Astrocyte (in vitro differentiated cells and primary cell): ENCODE measurements at regions not wholly inside any gene's neighbourhood (a gene's known extent, or its start where the extent isn't known, plus 50 kb on each side); places are given as distances from the start of the nearest gene placed in this dataset.

ENCODE experiments used
- DNase-seq: peaks from one replicate; pipeline ENCODE4 v3.0.0-alpha.2; 2010; ENCODE audit warnings: low read depth
- FAIRE-seq: peaks from 2 replicates; lab custom pipeline; 2011; peaks lifted over from hg19 to GRCh38; lab: Jason Lieb, UNC
- H2AFZ ChIP-seq: 2 replicates; pipeline ENCODE4 v1.6.0; 2012; ENCODE audit warnings: low read depth, low read length, inconsistent platforms
- H3K27ac ChIP-seq: 2 replicates; pipeline ENCODE4 v1.5.1; 2011; ENCODE audit warnings: low read depth, low read length, inconsistent platforms
- H3K27me3 ChIP-seq: 2 replicates; pipeline ENCODE4 v1.6.0; 2011; ENCODE audit warnings: low read length, inconsistent platforms; ENCODE audit not compliant: insufficient read depth
- H3K36me3 ChIP-seq: 2 replicates; pipeline ENCODE4 v1.5.1; 2011; ENCODE audit warnings: low read length, inconsistent platforms; ENCODE audit not compliant: insufficient read depth
- H3K4me1 ChIP-seq: 2 replicates; pipeline ENCODE4 v1.5.1; 2011; ENCODE audit warnings: low read length, inconsistent platforms; ENCODE audit not compliant: insufficient read depth
- H3K4me2 ChIP-seq: 2 replicates; pipeline ENCODE4 v1.6.0; 2012; ENCODE audit warnings: low read length, inconsistent platforms
- H3K4me3 ChIP-seq: 2 replicates; pipeline ENCODE4 v1.5.1; 2011; ENCODE audit warnings: low read depth, mild to moderate bottlenecking, low read length, inconsistent platforms; ENCODE audit not compliant: insufficient read depth
- H3K79me2 ChIP-seq: 2 replicates; pipeline ENCODE4 v1.6.0; 2012; ENCODE audit warnings: mild to moderate bottlenecking, low read length, inconsistent platforms; ENCODE audit not compliant: insufficient read depth
- H3K9ac ChIP-seq: 2 replicates; pipeline ENCODE4 v1.6.0; 2012; ENCODE audit warnings: mild to moderate bottlenecking, low read length, inconsistent platforms
- H3K9me3 ChIP-seq: 2 replicates; pipeline ENCODE4 v1.5.1; 2012; ENCODE audit warnings: low read depth, mild to moderate bottlenecking, low read length, inconsistent platforms; ENCODE audit not compliant: insufficient read depth
- H4K20me1 ChIP-seq: 2 replicates; pipeline ENCODE4 v1.6.0; 2012; ENCODE audit warnings: low read length, inconsistent platforms; ENCODE audit not compliant: insufficient read depth
- H3K27ac Mint-ChIP-seq: one replicate; pipeline ENCODE4 v1.8.0; 2021; ENCODE audit warnings: mild to moderate bottlenecking, mixed read lengths; ENCODE audit not compliant: unreplicated experiment
- H3K27me3 Mint-ChIP-seq: one replicate; pipeline ENCODE4 v1.8.0; 2021; ENCODE audit warnings: low read depth, mixed read lengths; ENCODE audit not compliant: unreplicated experiment
- H3K36me3 Mint-ChIP-seq: one replicate; pipeline ENCODE4 v1.8.0; 2021; ENCODE audit warnings: low read depth, mixed read lengths; ENCODE audit not compliant: unreplicated experiment
- H3K4me1 Mint-ChIP-seq: one replicate; pipeline ENCODE4 v1.8.0; 2021; ENCODE audit warnings: low read depth, mixed read lengths; ENCODE audit not compliant: unreplicated experiment
- H3K4me3 Mint-ChIP-seq: one replicate; pipeline ENCODE4 v1.8.0; 2021; ENCODE audit warnings: mild to moderate bottlenecking, moderate library complexity, mixed read lengths; ENCODE audit not compliant: unreplicated experiment
- H3K9me3 Mint-ChIP-seq: one replicate; pipeline ENCODE4 v1.8.0; 2021; ENCODE audit warnings: mild to moderate bottlenecking, mixed read lengths; ENCODE audit not compliant: unreplicated experiment
- CTCF ChIP-seq: IDR thresholded peaks from 2 replicates; pipeline ENCODE4 v1.5.1; 2011; ENCODE audit warnings: low read depth, mild to moderate bottlenecking, inconsistent platforms, low read length, moderate library complexity; ENCODE audit not compliant: insufficient read depth
- EZH2 ChIP-seq: IDR thresholded peaks from 2 replicates; pipeline ENCODE4 v1.6.1; 2012; ENCODE audit warnings: mild to moderate bottlenecking, low read length, inconsistent platforms; ENCODE audit not compliant: insufficient read depth

DNA sequence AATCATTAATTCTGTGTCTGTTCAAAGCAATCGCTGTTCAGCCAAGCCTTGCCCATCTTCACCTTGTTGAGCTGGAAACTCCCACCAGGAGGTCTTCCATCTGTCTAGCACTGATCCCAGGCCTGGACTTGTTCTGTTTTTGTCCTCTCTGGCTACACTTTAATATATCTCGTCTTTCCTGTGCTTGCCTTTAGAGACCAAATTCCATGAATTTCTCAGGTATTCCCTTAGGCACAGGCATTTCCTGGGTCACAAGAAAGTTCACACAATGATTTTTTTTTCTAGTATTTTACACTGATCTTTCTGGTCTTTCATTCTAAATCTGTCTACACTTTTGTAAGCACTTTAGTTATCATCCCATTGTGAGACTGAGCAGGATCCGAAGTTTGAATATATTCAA, 116.4 kb upstream of the CCND2 start:
- H3K36me3 ChIP-seq = no peaks in the 10 kb centered on the region
- Mint-ChIP-seq H3K4me3 (no peak overlapping the region), H3K4me1 (peaks cover 7% of the 10 kb centered on the region), H3K36me3 (no peaks in the 10 kb centered on the region), H3K27me3 (peaks cover 2% of the 10 kb centered on the region), H3K27ac (no peak overlapping the region), H3K9me3 (peaks cover 7% of the 10 kb centered on the region)
- no peak overlapping the region for H2AFZ ChIP-seq
- DNase-seq (no peak), FAIRE-seq (no peak)
- H3K79me2 ChIP-seq = no peaks in the 10 kb centered on the region
- no peak for TF ChIP-seq CTCF
- no peak for TF ChIP-seq EZH2
- no peak overlapping the region for H3K4me2 ChIP-seq
- no peaks in the 10 kb centered on the region for H3K27me3 ChIP-seq
- no peak overlapping the region for H3K4me3 ChIP-seq
- no peak overlapping the region for H3K9ac ChIP-seq
- no peak overlapping the region for H3K27ac ChIP-seq
- H3K4me1 ChIP-seq = no peaks in the 10 kb centered on the region
- no peaks in the 10 kb centered on the region for H3K9me3 ChIP-seq
- no peaks in the 10 kb centered on the region for H4K20me1 ChIP-seq

DNA sequence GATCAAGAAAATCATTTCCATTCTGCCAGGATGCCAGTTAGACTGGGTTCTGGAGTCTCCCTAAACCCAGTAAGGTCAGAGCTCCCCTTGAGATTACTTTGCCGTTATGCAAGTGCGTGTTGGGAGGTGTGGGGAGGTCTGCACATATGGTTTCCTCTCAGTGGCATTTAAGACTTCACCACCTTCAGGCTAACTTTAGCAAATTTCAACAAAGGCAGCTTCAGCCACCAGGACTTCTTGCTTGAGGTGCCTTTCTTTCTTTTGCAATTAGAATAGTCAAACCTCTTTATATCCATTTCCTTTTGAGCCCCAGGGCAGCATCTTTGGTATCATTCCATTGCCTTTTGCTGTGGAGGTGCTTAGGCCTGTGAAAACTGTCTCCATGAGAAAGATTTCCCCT, 117.2 kb upstream of the CCND2 start:
- Mint-ChIP-seq H3K27ac (no peak overlapping the region), H3K36me3 (no peaks in the 10 kb centered on the region), H3K9me3 (peaks cover 7% of the 10 kb centered on the region), H3K27me3 (peaks cover 2% of the 10 kb centered on the region), H3K4me3 (no peak overlapping the region), H3K4me1 (peaks cover 7% of the 10 kb centered on the region)
- FAIRE-seq = no peak
- no peak overlapping the region for H2AFZ ChIP-seq
- no peak for TF ChIP-seq EZH2
- TF ChIP-seq CTCF = no peak
- no peaks in the 10 kb centered on the region for H3K9me3 ChIP-seq
- H3K79me2 ChIP-seq = no peaks in the 10 kb centered on the region
- H3K27ac ChIP-seq = no peak overlapping the region
- no peaks in the 10 kb centered on the region for H3K36me3 ChIP-seq
- no peaks in the 10 kb centered on the region for H3K27me3 ChIP-seq
- DNase-seq = no peak
- H3K4me2 ChIP-seq = no peak overlapping the region
- no peak overlapping the region for H3K9ac ChIP-seq
- H4K20me1 ChIP-seq = no peaks in the 10 kb centered on the region
- H3K4me1 ChIP-seq = no peaks in the 10 kb centered on the region
- H3K4me3 ChIP-seq = no peak overlapping the region

DNA sequence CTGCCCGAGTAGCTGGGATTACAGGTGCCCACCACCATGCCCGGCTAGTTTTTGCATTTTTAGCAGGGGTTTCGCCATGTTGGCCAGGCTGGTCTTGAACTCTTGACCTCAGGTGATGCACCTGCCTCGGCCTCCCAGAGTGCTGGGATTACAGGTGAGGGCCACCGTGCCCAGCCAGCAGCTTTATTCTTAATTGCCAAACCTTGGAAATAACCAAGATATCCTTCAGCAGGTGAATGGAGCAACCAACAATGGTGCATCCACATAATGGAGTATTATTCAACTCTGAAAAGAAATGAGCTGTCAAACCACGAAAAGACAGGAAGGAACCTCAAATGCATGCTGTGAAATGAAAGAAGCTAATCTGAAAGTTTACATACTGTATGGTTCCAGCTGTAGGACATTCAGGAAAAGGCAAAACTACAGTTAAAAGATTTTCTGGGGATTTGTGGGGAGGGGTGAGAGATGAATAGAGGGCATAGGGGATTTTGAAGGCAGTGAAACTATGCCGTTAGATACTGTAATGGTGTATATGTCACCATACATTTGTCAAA, 118.8 kb upstream of the CCND2 start:
- Histone ChIP-seq H3K27me3 (no peaks in the 10 kb centered on the region), H3K9ac (no peak overlapping the region), H3K27ac (no peak overlapping the region), H2AFZ (no peak overlapping the region), H3K4me2 (no peak overlapping the region), H3K9me3 (no peaks in the 10 kb centered on the region), H3K4me1 (no peaks in the 10 kb centered on the region), H3K36me3 (no peaks in the 10 kb centered on the region), H4K20me1 (no peaks in the 10 kb centered on the region), H3K79me2 (no peaks in the 10 kb centered on the region), H3K4me3 (no peak overlapping the region)
- Mint-ChIP-seq H3K4me1 (peaks cover 7% of the 10 kb centered on the region), H3K36me3 (no peaks in the 10 kb centered on the region), H3K4me3 (no peak overlapping the region), H3K27me3 (no peaks in the 10 kb centered on the region), H3K27ac (no peak overlapping the region), H3K9me3 (peaks cover 2% of the 10 kb centered on the region)
- TF ChIP-seq CTCF (no peak), EZH2 (no peak)
- DNase-seq (no peak), FAIRE-seq (no peak)
